H9 (cell line): ENCODE measurements at regions not wholly inside any gene's neighbourhood (a gene's known extent, or its start where the extent isn't known, plus 50 kb on each side); places are given as distances from the start of the nearest gene placed in this dataset.

Source experiments
- DNase-seq: peaks from one replicate; pipeline ENCODE4 v3.0.0-alpha.2; 2017
- H2AFZ ChIP-seq: one replicate; pipeline ENCODE4 v1.6.1; 2013; ENCODE audit warnings: mild to moderate bottlenecking, low read length, control low read depth, moderate library complexity
- H2AK5ac ChIP-seq: 2 replicates; pipeline ENCODE4 v1.6.1; 2013; ENCODE audit warnings: low read length, control low read depth, mixed read lengths; ENCODE audit not compliant: insufficient read length
- H2BK120ac ChIP-seq: one replicate; pipeline ENCODE4 v1.6.1; 2013; ENCODE audit warnings: low read depth, mild to moderate bottlenecking, low read length, control low read depth, inconsistent platforms; ENCODE audit not compliant: poor library complexity, severe bottlenecking
- H2BK12ac ChIP-seq: 2 replicates; pipeline ENCODE4 v1.6.1; 2013; ENCODE audit warnings: low read length, control low read depth, mixed read lengths, low read depth; ENCODE audit not compliant: insufficient read length
- H2BK15ac ChIP-seq: 2 replicates; pipeline ENCODE4 v1.6.1; 2013; ENCODE audit warnings: low read depth, low read length, control low read depth
- H2BK20ac ChIP-seq: one replicate; pipeline ENCODE4 v1.6.1; 2013; ENCODE audit warnings: low read depth, mild to moderate bottlenecking, low read length, control low read depth, inconsistent platforms; ENCODE audit not compliant: poor library complexity, severe bottlenecking
- H2BK5ac ChIP-seq: 2 replicates; pipeline ENCODE4 v1.6.1; 2013; ENCODE audit warnings: low read length, control low read depth, mixed read lengths; ENCODE audit not compliant: insufficient read length
- H3K14ac ChIP-seq: 2 replicates; pipeline ENCODE4 v1.6.1; 2013; ENCODE audit warnings: low read length, control low read depth; ENCODE audit not compliant: insufficient read depth
- H3K18ac ChIP-seq: 2 replicates; pipeline ENCODE4 v1.6.1; 2013; ENCODE audit warnings: low read depth, mild to moderate bottlenecking, mixed read lengths, low read length, control low read depth; ENCODE audit not compliant: insufficient read length
- H3K23ac ChIP-seq: 2 replicates; pipeline ENCODE4 v1.6.1; 2013; ENCODE audit warnings: low read length, control low read depth, mixed read lengths, low read depth; ENCODE audit not compliant: insufficient read length
- H3K23me2 ChIP-seq: 2 replicates; pipeline ENCODE4 v1.6.1; 2013; ENCODE audit warnings: low read depth, mild to moderate bottlenecking, mixed read lengths, low read length, control low read depth; ENCODE audit not compliant: insufficient read length, poor library complexity, severe bottlenecking
- H3K27ac ChIP-seq: 2 replicates; pipeline ENCODE4 v1.5.1; 2013; ENCODE audit warnings: low read length, control low read depth, mixed read lengths, low read depth; ENCODE audit not compliant: insufficient read length
- H3K27me3 ChIP-seq: 2 replicates; pipeline ENCODE4 v1.6.1; 2013; ENCODE audit warnings: low read length, control low read depth, inconsistent platforms; ENCODE audit not compliant: insufficient read depth
- H3K4ac ChIP-seq: 2 replicates; pipeline ENCODE4 v1.6.1; 2013; ENCODE audit warnings: low read depth, mild to moderate bottlenecking, control low read depth, inconsistent platforms, low read length, moderate library complexity
- H3K4me1 ChIP-seq: 2 replicates; pipeline ENCODE4 v1.6.1; 2013; ENCODE audit warnings: low read length, control low read depth, inconsistent platforms; ENCODE audit not compliant: insufficient read depth
- H3K4me2 ChIP-seq: 2 replicates; pipeline ENCODE4 v1.6.1; 2013; ENCODE audit warnings: low read length, control low read depth, mixed read lengths; ENCODE audit not compliant: insufficient read length, insufficient read depth
- H3K56ac ChIP-seq: 2 replicates; pipeline ENCODE4 v1.6.1; 2013; ENCODE audit warnings: low read depth, mild to moderate bottlenecking, mixed read lengths, low read length, control low read depth; ENCODE audit not compliant: insufficient read length
- H3K79me1 ChIP-seq: 2 replicates; pipeline ENCODE4 v1.6.1; 2013; ENCODE audit warnings: low read depth, mild to moderate bottlenecking, moderate library complexity, low read length, control low read depth, inconsistent platforms; ENCODE audit not compliant: insufficient read depth, poor library complexity, severe bottlenecking
- H3K79me2 ChIP-seq: 2 replicates; pipeline ENCODE4 v1.6.1; 2013; ENCODE audit warnings: low read length, control low read depth, inconsistent platforms; ENCODE audit not compliant: insufficient read depth
- H3K9ac ChIP-seq: 2 replicates; pipeline ENCODE4 v1.6.1; 2013; ENCODE audit warnings: low read length, control low read depth, mixed read lengths; ENCODE audit not compliant: insufficient read length; ENCODE audit errors: extremely low read depth
- H3K9me3 ChIP-seq: one replicate; pipeline ENCODE4 v1.6.1; 2013; ENCODE audit warnings: low read depth, low read length, inconsistent platforms; ENCODE audit not compliant: control insufficient read depth
- H3T11ph ChIP-seq: one replicate; pipeline ENCODE4 v1.6.1; 2013; ENCODE audit warnings: mild to moderate bottlenecking, low read length, control low read depth, inconsistent platforms
- H4K20me1 ChIP-seq: one replicate; pipeline ENCODE4 v1.6.1; 2013; ENCODE audit not compliant: control insufficient read depth, insufficient read length, insufficient read depth
- H4K5ac ChIP-seq: 2 replicates; pipeline ENCODE4 v1.6.1; 2013; ENCODE audit warnings: low read depth, mild to moderate bottlenecking, mixed read lengths, low read length, control low read depth; ENCODE audit not compliant: insufficient read length
- H4K8ac ChIP-seq: replicated peaks from 2 replicates; pipeline ENCODE4 v1.6.1; 2013; ENCODE audit warnings: low read length, control low read depth, mixed read lengths, low read depth; ENCODE audit not compliant: insufficient read length
- H4K91ac ChIP-seq: 2 replicates; pipeline ENCODE4 v1.6.1; 2013; ENCODE audit warnings: low read depth, mild to moderate bottlenecking, moderate library complexity, mixed read lengths, low read length, control low read depth; ENCODE audit not compliant: insufficient read length
- H3K27ac Mint-ChIP-seq, 3 experiments: 2 replicates in 2 of 3; 3 replicates in 1 of 3; pipeline ENCODE4 v1.8.0; 2020 to 2021; ENCODE audit warnings: mixed read lengths in 3 of 3, mild to moderate bottlenecking in 1 of 3, moderate library complexity in 1 of 3
- H3K27me3 Mint-ChIP-seq: 2 replicates; pipeline ENCODE4 v1.8.0; 2021; ENCODE audit warnings: low read depth, mild to moderate bottlenecking, moderate library complexity, mixed read lengths
- H3K36me3 Mint-ChIP-seq, 3 experiments: 2 replicates in 2 of 3; 3 replicates in 1 of 3; pipeline ENCODE4 v1.8.0; 2020 to 2021; ENCODE audit warnings: low read depth in 3 of 3, mixed read lengths in 3 of 3; ENCODE audit not compliant: insufficient read depth in 1 of 3
- H3K4me1 Mint-ChIP-seq, 2 experiments: 2 replicates each; pipeline ENCODE4 v1.8.0; 2020; ENCODE audit warnings: mixed read lengths in 2 of 2
- H3K4me3 Mint-ChIP-seq, 2 experiments: 2 replicates in 1 of 2; 3 replicates in 1 of 2; pipeline ENCODE4 v1.8.0; 2020 to 2021; ENCODE audit warnings: mild to moderate bottlenecking in 2 of 2, mixed read lengths in 2 of 2, moderate library complexity in 1 of 2
- H3K9me3 Mint-ChIP-seq, 2 experiments: 2 replicates in 1 of 2; 3 replicates in 1 of 2; pipeline ENCODE4 v1.8.0; 2020; ENCODE audit warnings: mild to moderate bottlenecking in 2 of 2, mixed read lengths in 2 of 2, moderate library complexity in 1 of 2
- CTCF ChIP-seq: fragments of 200-600 bp; sonication (generic); conservative IDR thresholded peaks from 3 replicates; pipeline ENCODE4 v1.8.0; 2021; ENCODE audit warnings: antibody characterized with exemption, mild to moderate bottlenecking
- WGBS: extraction: QIAGEN DNeasy Blood & Tissue Kit; methylation state at CpG from one replicate; pipeline ENCODE4 v1.1.7; 2013; ENCODE audit warnings: missing lambda C conversion rate, low lambda C conversion rate, mixed read lengths; ENCODE audit not compliant: insufficient read length; ENCODE audit errors: extremely low coverage; 5-methylcytosine and 5-hydroxymethylcytosine counted together

GRCh38 chr1:4509206-4509605, 145.2 kb upstream of the AJAP1 start:
- H2BK20ac ChIP-seq: no peak overlapping the region
- peaks cover 16% of the 10 kb centered on the region for H3K27me3 Mint-ChIP-seq
- H3K9ac ChIP-seq: no peak overlapping the region

More at GRCh38 chr1:4509206-4509605, 145.2 kb upstream of the AJAP1 start:
- Histone ChIP-seq H3K4ac (no peak overlapping the region), H2BK15ac (no peak overlapping the region), H3K27me3 (no peaks in the 10 kb centered on the region), H3K23ac (no peak overlapping the region), H3K23me2 (no peaks in the 10 kb centered on the region), H3K14ac (no peak overlapping the region; the same call in 1 of the 2 replicates), H4K91ac (no peak overlapping the region), H3K9me3 (no peaks in the 10 kb centered on the region), H2BK12ac (no peak overlapping the region), H2AFZ (no peak overlapping the region), H3K79me2 (no peaks in the 10 kb centered on the region), H3K79me1 (no peaks in the 10 kb centered on the region), H3K4me2 (no peak overlapping the region), H4K5ac (no peak overlapping the region), H2BK120ac (no peak overlapping the region), H3K4me1 (no peaks in the 10 kb centered on the region), H3K56ac (no peak overlapping the region), H3K18ac (no peak overlapping the region), H2AK5ac (no peak overlapping the region), H3K27ac (no peak overlapping the region), H4K8ac (no peak overlapping the region), H2BK5ac (no peak overlapping the region), H3T11ph (no peak overlapping the region), H4K20me1 (no peaks in the 10 kb centered on the region)
- H3K27ac Mint-ChIP-seq: no peak overlapping the region; a peak in 1 of 7 replicates
- peaks cover 0 to 11% of the 10 kb centered on the region in 2 experiments; a peak in 3 of 4 replicates for H3K4me1 Mint-ChIP-seq
- no peak overlapping the region for H3K4me3 Mint-ChIP-seq
- no CpG with 5 or more reads among the region's 8 CpGs for WGBS
- no peaks in the 10 kb centered on the region; a peak in 1 of 5 replicates for H3K9me3 Mint-ChIP-seq
- no peaks in the 10 kb centered on the region for H3K36me3 Mint-ChIP-seq
- TF ChIP-seq CTCF: no peak
- DNase-seq: no peak
